Neural cell (in vitro differentiated cells): ENCODE measurements at regions not wholly inside any gene's neighbourhood (a gene's known extent, or its start where the extent isn't known, plus 50 kb on each side); places are given as distances from the start of the nearest gene placed in this dataset.

ENCODE experiments used
- H2AFZ ChIP-seq: fragments of 200-600, 300-800 bp; sonication (generic), shearing (Covaris generic); 2 replicates; pipeline ENCODE4 v1.6.0; 2014; ENCODE audit warnings: low read depth, mild to moderate bottlenecking, antibody characterized with exemption, low read length, moderate library complexity
- H3F3A ChIP-seq: fragments of 200-600 bp; shearing (Covaris generic); 2 replicates; pipeline ENCODE4 v1.6.1; 2016; ENCODE audit warnings: mild to moderate bottlenecking, moderate library complexity, mixed read lengths, antibody characterized with exemption, low read length; ENCODE audit not compliant: insufficient read depth, poor library complexity, severe bottlenecking
- H3K27ac ChIP-seq: fragments of 200-600, 300-800 bp; sonication (generic), shearing (Covaris generic); 2 replicates; pipeline ENCODE4 v1.5.1; 2014; ENCODE audit warnings: mild to moderate bottlenecking, low read length, moderate library complexity
- H3K27me3 ChIP-seq: fragments of 300-800, 200-600 bp; sonication (generic), shearing (Covaris generic); 2 replicates; pipeline ENCODE4 v1.6.0; 2014; ENCODE audit warnings: mild to moderate bottlenecking, low read depth, low read length, moderate library complexity; ENCODE audit not compliant: insufficient read depth
- H3K36me3 ChIP-seq: fragments of 300-800, 200-600 bp; sonication (generic), shearing (Covaris generic); 2 replicates; pipeline ENCODE4 v1.5.1; 2014; ENCODE audit warnings: mild to moderate bottlenecking, antibody characterized with exemption, low read length, moderate library complexity; ENCODE audit not compliant: insufficient read depth
- H3K4me2 ChIP-seq: fragments of 300-800, 200-600 bp; sonication (generic), shearing (Covaris generic); 2 replicates; pipeline ENCODE4 v1.6.0; 2014; ENCODE audit warnings: mild to moderate bottlenecking, low read length
- H3K4me3 ChIP-seq: fragments of 300-800, 200-600 bp; sonication (generic), shearing (Covaris generic); 2 replicates; pipeline ENCODE4 v1.5.1; 2014; ENCODE audit warnings: mild to moderate bottlenecking, low read length, moderate library complexity
- H3K79me2 ChIP-seq: fragments of 200-600 bp; shearing (Covaris generic); replicated peaks from 2 replicates; pipeline ENCODE4 v1.6.0; 2014; ENCODE audit warnings: mild to moderate bottlenecking, low read length, moderate library complexity; ENCODE audit not compliant: insufficient read depth
- H3K9ac ChIP-seq: fragments of 300-800, 200-600 bp; sonication (generic), shearing (Covaris generic); 2 replicates; pipeline ENCODE4 v1.6.1; 2016; ENCODE audit warnings: mild to moderate bottlenecking, low read length, mixed read lengths
- H3K9me2 ChIP-seq: fragments of 200-600 bp; shearing (Covaris generic); 2 replicates; pipeline ENCODE4 v1.6.1; 2016; ENCODE audit warnings: mild to moderate bottlenecking, low read length, mixed read lengths; ENCODE audit not compliant: insufficient read depth
- H3K9me3 ChIP-seq: fragments of 200-600, 300-800 bp; sonication (generic), shearing (Covaris generic); 2 replicates; pipeline ENCODE4 v1.6.1; 2016; ENCODE audit warnings: mild to moderate bottlenecking, mixed run types, low read length, moderate library complexity, mixed read lengths
- H4K20me1 ChIP-seq: fragments of 200-600 bp; shearing (Covaris generic); 2 replicates; pipeline ENCODE4 v1.6.1; 2016; ENCODE audit warnings: mild to moderate bottlenecking, mixed run types; ENCODE audit not compliant: insufficient read depth
- CTCF ChIP-seq: fragments of 450-650 bp; IDR thresholded peaks from 2 replicates; pipeline ENCODE4 v1.5.1; 2014; ENCODE audit warnings: antibody characterized with exemption, mild to moderate bottlenecking, moderate library complexity; ENCODE audit not compliant: poor library complexity, severe bottlenecking
- EP300 ChIP-seq: fragments of 450-650 bp; conservative IDR thresholded peaks from 2 replicates; pipeline ENCODE4 v1.6.1; 2014; ENCODE audit warnings: antibody characterized with exemption, mild to moderate bottlenecking, moderate library complexity; ENCODE audit not compliant: poor library complexity, severe bottlenecking
- EZH2 ChIP-seq: fragments of 200-600, 300-800 bp; shearing (Covaris generic), sonication (generic); IDR thresholded peaks from 2 replicates; pipeline ENCODE4 v1.6.1; 2014; ENCODE audit warnings: antibody characterized with exemption, low read length, borderline replicate concordance, mild to moderate bottlenecking; ENCODE audit not compliant: insufficient read depth, poor library complexity, severe bottlenecking
- MXI1 ChIP-seq: fragments of 450-650 bp; conservative IDR thresholded peaks from 2 replicates; pipeline ENCODE4 v1.6.1; 2014; ENCODE audit warnings: antibody characterized with exemption, mild to moderate bottlenecking; ENCODE audit not compliant: poor library complexity, severe bottlenecking
- POLR2AphosphoS5 ChIP-seq: IDR thresholded peaks from 2 replicates; pipeline ENCODE4 v1.6.1; 2012
- RAD21 ChIP-seq: fragments of 450-650 bp; conservative IDR thresholded peaks from 2 replicates; pipeline ENCODE4 v1.6.1; 2014; ENCODE audit warnings: antibody characterized with exemption, mild to moderate bottlenecking, moderate library complexity
- REST ChIP-seq: IDR thresholded peaks from 2 replicates; pipeline ENCODE4 v1.6.1; 2012; ENCODE audit warnings: borderline replicate concordance
- SMC3 ChIP-seq: fragments of 450-650 bp; conservative IDR thresholded peaks from 2 replicates; pipeline ENCODE4 v1.6.1; 2014; ENCODE audit warnings: antibody characterized with exemption, mild to moderate bottlenecking, moderate library complexity; ENCODE audit not compliant: poor library complexity
- TAF1 ChIP-seq: IDR thresholded peaks from 2 replicates; pipeline ENCODE4 v1.6.1; 2012; ENCODE audit warnings: low read depth

- Histone ChIP-seq H3K27ac (no peak overlapping the region), H3K9me3 (no peaks in the 10 kb centered on the region), H3K36me3 (no peaks in the 10 kb centered on the region), H3K4me3 (no peak overlapping the region), H3K4me2 (no peak overlapping the region), H3F3A (no peaks in the 10 kb centered on the region), H4K20me1 (no peaks in the 10 kb centered on the region), H2AFZ (no peak overlapping the region), H3K9ac (no peak overlapping the region), H3K9me2 (no peaks in the 10 kb centered on the region), H3K79me2 (no peaks in the 10 kb centered on the region), H3K27me3 (no peaks in the 10 kb centered on the region)
- TF ChIP-seq SMC3 = no peak
- TF ChIP-seq RAD21 = no peak
Measured at GRCh38 chr15:66857694-66858093, 155.7 kb downstream of the SMAD6 start.

- H4K20me1 ChIP-seq = no peaks in the 10 kb centered on the region
- no peaks in the 10 kb centered on the region for H3K9me3 ChIP-seq
- H3K27ac ChIP-seq = no peak overlapping the region
- H3K4me3 ChIP-seq = no peak overlapping the region
- no peaks in the 10 kb centered on the region for H3K79me2 ChIP-seq
- no peak overlapping the region for H3K9ac ChIP-seq
- H3K27me3 ChIP-seq = no peaks in the 10 kb centered on the region
- H3F3A ChIP-seq = no peaks in the 10 kb centered on the region
- no peak overlapping the region for H2AFZ ChIP-seq
- no peaks in the 10 kb centered on the region for H3K36me3 ChIP-seq
- TF ChIP-seq MXI1 = no peak
- TF ChIP-seq TAF1 = no peak
- no peak for TF ChIP-seq EZH2
- TF ChIP-seq RAD21 = no peak
- TF ChIP-seq SMC3 = no peak
- TF ChIP-seq POLR2AphosphoS5 = no peak
- no peak for TF ChIP-seq CTCF
- no peak for TF ChIP-seq EP300
- TF ChIP-seq REST = no peak
- H3K9me2 ChIP-seq = no peaks in the 10 kb centered on the region
- H3K4me2 ChIP-seq = no peak overlapping the region
Measured at GRCh38 chr15:66858423-66859207, 156.6 kb downstream of the SMAD6 start.
